Pancreas (tissue), 10 donors: ENCODE measurements at regions not wholly inside any gene's neighbourhood (a gene's known extent, or its start where the extent isn't known, plus 50 kb on each side); places are given as distances from the start of the nearest gene placed in this dataset.
"Not testable (repeated sequence)": the region's sequence is repeated elsewhere in the genome, so short reads cannot be mapped to it uniquely, and the experiment has no call there.

Experiments
- ATAC-seq, 4 donors: fragments of 200-7000 bp; cut with Tn5 transposase; one replicate each; pipeline versions ENCODE4 v1.8.0 to v1.9.1; 2020; ENCODE audit warnings: mild to moderate bottlenecking in 4 of 4, moderate library complexity in 4 of 4
- DNase-seq, 6 donors: peaks; one replicate each; pipeline ENCODE4 v3.0.0-alpha.2; 2020
- FAIRE-seq: peaks from 2 replicates; lab custom pipeline; 2012; peaks lifted over from hg19 to GRCh38; lab: Jason Lieb, UNC
- H3K27ac ChIP-seq, 4 donors: fragments of 200-600 bp; sonication (generic); 1 replicate in 3 of 4; 2 replicates in 1 of 4; pipeline versions ENCODE4 v1.5.0 to v1.8.0; 2020
- H3K27me3 ChIP-seq, 4 donors: fragments of 200-600 bp; one replicate each; pipeline ENCODE4 v1.8.0; 2021
- H3K36me3 ChIP-seq, 3 donors: fragments of 200-600 bp; sonication (generic) in 1 of 3; one replicate each; pipeline versions ENCODE4 v1.5.0 to v1.8.0; 2020 to 2021
- H3K4me1 ChIP-seq, 3 donors: fragments of 200-600 bp; one replicate each; pipeline ENCODE4 v1.8.0; 2021
- H3K4me3 ChIP-seq, 4 donors: fragments of 200-600 bp; sonication (generic) in 2 of 4; one replicate each; pipeline versions ENCODE4 v1.5.0 to v1.8.0; 2020 to 2021
- H3K9me3 ChIP-seq, 4 donors: fragments of 200-600 bp; one replicate each; pipeline ENCODE4 v1.8.0; 2021
- CTCF ChIP-seq, 4 donors: fragments of 200-600 bp; sonication (generic) in 3 of 4; IDR thresholded peaks; one replicate each; pipeline versions ENCODE4 v1.5.0 to v1.8.0; 2021; ENCODE audit warnings: antibody characterized with exemption in 4 of 4
- WGBS, 2 donors: extraction: QIAGEN DNeasy Blood & Tissue Kit; methylation state at CpG; one replicate each; pipeline ENCODE4 v1.1.7; 2013; 5-methylcytosine and 5-hydroxymethylcytosine counted together
- intact Hi-C, 3 donors: fragments of 100-400 bp; cut with DNase I; formaldehyde crosslinking; loops; one replicate each; pipeline versions ENCODE4 v1.11.1 to v1.14.2; 2022
- donor health status: healthy with polysubstance abuse.
- donor health status: DM: no; HTN: no; CAD: no; lungs with moderate emphysema.
- donor health status: DM: no; HTN: no; CAD: no.
- donor health status: control.
- donor health status: control.
- donor health status: Bipolar disorder and iron deficiency.
- donor health status: DM: yes; HTN: yes; CAD: no.
- donor health status: DM: no; HTN: no; CAD: no.
- donor health status: DM: no; HTN: no; CAD: no.
- donor health status: DM: yes; HTN: yes; CAD: no.

GRCh38 chr4:40686081-40686913 is 56.6 kb upstream of the RBM47 start:
- no peak overlapping the region for H3K4me3 ChIP-seq
- no peak for TF ChIP-seq CTCF (IDR thresholded peaks at IDR 0.05)
- WGBS, 2 donors: 90 to 92% methylated on average over 8 of the region's 8 CpGs
- intact Hi-C loops: no loop called here
- no peaks in the 10 kb centered on the region for H3K27me3 ChIP-seq
- H3K36me3 ChIP-seq: no peaks in the 10 kb centered on the region
- H3K9me3 ChIP-seq: no peaks in the 10 kb centered on the region
- H3K4me1 ChIP-seq: no peaks in the 10 kb centered on the region
- no peak for FAIRE-seq
- no peak for DNase-seq
- H3K27ac ChIP-seq: no peak overlapping the region
- ATAC-seq: no peak

DNA sequence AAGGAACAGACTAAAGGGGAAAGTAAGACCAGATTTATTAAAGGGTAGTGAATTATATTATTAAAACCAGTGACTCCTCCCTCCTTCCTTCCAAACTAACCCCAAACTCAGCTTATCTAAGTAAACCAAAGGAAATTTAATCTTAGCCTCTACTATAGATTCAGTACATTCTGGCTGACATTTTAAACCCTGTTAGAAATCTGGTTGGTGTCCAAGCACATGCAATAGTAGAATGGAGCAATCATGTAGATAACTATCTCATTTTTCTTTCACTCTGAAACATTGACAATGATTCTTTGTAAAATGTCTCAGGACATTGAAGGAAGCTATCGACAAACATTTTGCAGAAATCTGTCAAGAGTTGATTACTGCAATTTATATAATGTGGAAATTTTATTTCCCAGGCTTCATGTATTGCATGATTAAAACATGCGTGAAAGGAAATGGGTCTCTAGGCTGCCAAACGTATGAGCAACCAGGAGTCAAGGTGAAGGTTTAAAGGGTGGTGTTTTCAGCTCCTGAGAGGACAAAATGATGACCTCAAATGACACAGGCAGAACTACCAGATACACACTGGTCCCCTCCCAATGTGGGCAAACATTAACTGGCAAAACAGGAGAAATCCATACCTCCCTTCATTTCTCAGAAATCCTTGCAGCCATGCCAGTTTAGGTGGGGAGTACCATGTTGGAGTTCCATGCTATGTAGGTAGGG is 58.2 kb upstream of the RBM47 start:
- no peaks in the 10 kb centered on the region for H3K4me1 ChIP-seq
- H3K9me3 ChIP-seq: no peaks in the 10 kb centered on the region
- FAIRE-seq (no peak), DNase-seq (no peak), ATAC-seq (no peak)
- H3K4me3 ChIP-seq: no peak overlapping the region
- 66 to 69% methylated on average over 3 of the region's 3 CpGs for WGBS, 2 donors
- intact Hi-C loops: no loop called here
- no peak for TF ChIP-seq CTCF (IDR thresholded peaks at IDR 0.05)
- H3K27ac ChIP-seq: no peak overlapping the region
- H3K36me3 ChIP-seq: no peaks in the 10 kb centered on the region
- H3K27me3 ChIP-seq: no peaks in the 10 kb centered on the region

DNA sequence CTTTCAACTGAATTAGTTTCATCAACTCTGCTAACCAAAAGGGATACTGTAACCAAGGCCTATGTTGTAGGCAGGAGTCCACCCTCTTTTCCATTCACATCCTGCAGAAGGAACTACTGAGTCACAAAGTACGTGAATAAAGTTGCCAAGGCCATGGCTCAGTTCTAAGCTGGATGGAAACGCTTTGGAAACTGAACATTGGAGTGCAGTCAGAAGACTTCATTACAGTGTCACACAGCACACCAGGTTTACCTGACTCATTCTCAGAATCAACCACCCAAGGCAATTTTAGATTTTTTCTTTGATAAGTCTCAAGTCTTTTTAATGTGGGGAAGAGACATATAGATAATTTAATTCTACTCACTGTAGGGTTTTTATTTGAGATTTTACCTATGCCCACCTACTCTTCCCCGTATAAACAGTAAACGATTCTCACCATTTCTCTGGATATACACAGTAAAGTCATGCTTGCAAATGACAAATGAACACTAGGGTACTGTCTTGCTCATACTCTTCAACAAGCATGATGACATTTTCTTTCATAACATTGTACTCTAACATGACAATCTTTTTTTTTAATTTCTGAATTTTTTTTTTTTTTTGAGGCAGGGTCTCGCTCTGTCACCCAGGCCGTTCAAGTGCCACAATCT is 58.9 kb upstream of the RBM47 start:
- Histone ChIP-seq H3K27ac (no peak overlapping the region), H3K4me1 (no peaks in the 10 kb centered on the region), H3K9me3 (no peaks in the 10 kb centered on the region), H3K27me3 (no peaks in the 10 kb centered on the region), H3K4me3 (no peak overlapping the region), H3K36me3 (no peaks in the 10 kb centered on the region)
- no peak for TF ChIP-seq CTCF (IDR thresholded peaks at IDR 0.05)
- DNase-seq: no peak
- intact Hi-C loops: no loop called here
- WGBS, 2 donors: 84 to 93% methylated on average over 6 of the region's 6 CpGs
- FAIRE-seq: no peak
- no peak for ATAC-seq

GRCh38 chr4:40693946-40694345 is 55.8 kb upstream of the NSUN7 start:
- H3K36me3 ChIP-seq: no peaks in the 10 kb centered on the region
- ATAC-seq: no peak
- 76 to 88% methylated on average over 1 of the region's 1 CpG for WGBS, 2 donors

DNA sequence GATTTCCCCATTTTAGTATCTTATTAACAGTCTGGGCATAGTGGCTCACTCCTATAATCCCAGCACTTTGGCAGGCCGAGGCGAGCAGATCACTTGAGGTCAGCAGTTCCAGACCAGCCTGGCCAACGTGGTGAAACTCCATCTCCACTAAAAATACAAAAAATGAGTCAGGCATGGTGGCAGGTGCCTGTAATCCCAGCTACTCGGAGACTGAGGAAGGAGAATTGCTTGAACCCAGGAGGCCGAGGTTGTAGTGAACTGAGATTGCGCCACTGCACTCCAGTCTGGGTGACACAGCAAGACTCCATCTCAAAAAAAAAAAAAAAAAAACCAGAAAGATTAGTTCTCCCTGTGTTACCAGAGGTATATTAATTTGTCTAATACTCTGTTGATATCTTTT is 52.3 kb upstream of the NSUN7 start:
- H3K27me3 ChIP-seq, H3K27ac ChIP-seq, intact Hi-C loops, H3K4me1 ChIP-seq, H3K36me3 ChIP-seq, FAIRE-seq, ATAC-seq, H3K4me3 ChIP-seq, H3K9me3 ChIP-seq, DNase-seq: not testable (repeated sequence)
- 91 to 92% methylated on average over 6 of the region's 6 CpGs for WGBS, 2 donors

More at GRCh38 chr4:40693946-40694345, 55.8 kb upstream of the NSUN7 start:
- Histone ChIP-seq H3K9me3 (no peaks in the 10 kb centered on the region), H3K27me3 (no peaks in the 10 kb centered on the region), H3K4me3 (no peak overlapping the region), H3K27ac (no peak overlapping the region), H3K4me1 (no peaks in the 10 kb centered on the region)
- no peak for TF ChIP-seq CTCF (IDR thresholded peaks at IDR 0.05)
- DNase-seq (no peak), FAIRE-seq (no peak)
- intact Hi-C loops: no loop called here
